ENCODE measurements at regions not wholly inside any gene's neighbourhood (a gene's known extent, or its start where the extent isn't known, plus 50 kb on each side); places are given as distances from the start of the nearest gene placed in this dataset.
"Not testable (repeated sequence)": the region's sequence is repeated elsewhere in the genome, so short reads cannot be mapped to it uniquely, and the experiment has no call there.

DNA sequence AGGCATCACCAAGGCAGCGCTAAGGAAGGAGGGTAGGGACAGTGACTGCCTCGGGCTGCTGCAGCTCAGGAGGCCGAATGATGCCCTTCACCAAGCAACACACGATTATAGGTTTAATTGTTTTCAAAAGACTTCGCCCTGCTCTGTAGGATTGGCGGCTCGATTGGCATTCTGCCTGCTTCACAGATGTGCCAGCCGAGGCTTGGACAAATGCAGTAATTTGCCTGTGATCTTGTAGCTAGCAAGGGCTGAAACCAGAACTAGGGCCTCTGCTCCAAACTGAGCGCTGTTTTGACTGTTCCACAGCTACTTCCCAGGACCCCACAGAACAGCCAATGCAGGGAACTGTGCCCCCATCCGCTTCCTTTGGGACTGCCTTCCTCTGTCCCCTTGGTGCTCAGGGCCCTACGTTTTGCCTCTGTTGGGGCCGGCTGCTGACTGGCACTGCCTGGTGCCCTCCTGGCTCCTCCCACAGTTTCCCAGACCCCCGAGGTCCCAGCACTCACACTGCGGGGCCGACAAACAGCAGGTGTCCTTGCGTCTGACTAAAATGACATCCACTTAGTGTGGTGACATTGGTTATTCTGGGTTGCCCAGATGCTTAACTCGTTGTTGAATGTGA lies 62.6 kb upstream of the EN2 start:
- no peak for DNase-seq

DNA sequence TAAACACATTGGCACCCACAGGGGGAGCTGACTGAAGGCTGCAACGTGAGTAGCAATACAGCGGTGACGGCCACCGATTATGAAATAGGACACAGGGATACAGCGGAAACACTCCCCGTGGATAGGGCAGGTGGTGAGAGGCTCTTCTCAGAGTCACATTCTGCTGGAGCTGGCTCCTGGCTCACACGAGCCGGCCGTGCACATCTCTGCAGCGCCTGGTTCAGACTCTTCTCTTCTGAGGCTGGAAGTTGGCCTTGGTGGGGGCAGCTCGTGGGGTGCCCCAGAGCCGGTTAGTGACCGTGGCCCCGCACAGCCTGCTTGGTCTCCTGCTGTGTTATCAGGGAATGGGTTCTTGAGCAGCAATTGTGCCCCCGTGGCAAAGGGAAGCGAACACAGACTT lies 61.3 kb upstream of the EN2 start:
- DNase-seq, result no peak

DNA sequence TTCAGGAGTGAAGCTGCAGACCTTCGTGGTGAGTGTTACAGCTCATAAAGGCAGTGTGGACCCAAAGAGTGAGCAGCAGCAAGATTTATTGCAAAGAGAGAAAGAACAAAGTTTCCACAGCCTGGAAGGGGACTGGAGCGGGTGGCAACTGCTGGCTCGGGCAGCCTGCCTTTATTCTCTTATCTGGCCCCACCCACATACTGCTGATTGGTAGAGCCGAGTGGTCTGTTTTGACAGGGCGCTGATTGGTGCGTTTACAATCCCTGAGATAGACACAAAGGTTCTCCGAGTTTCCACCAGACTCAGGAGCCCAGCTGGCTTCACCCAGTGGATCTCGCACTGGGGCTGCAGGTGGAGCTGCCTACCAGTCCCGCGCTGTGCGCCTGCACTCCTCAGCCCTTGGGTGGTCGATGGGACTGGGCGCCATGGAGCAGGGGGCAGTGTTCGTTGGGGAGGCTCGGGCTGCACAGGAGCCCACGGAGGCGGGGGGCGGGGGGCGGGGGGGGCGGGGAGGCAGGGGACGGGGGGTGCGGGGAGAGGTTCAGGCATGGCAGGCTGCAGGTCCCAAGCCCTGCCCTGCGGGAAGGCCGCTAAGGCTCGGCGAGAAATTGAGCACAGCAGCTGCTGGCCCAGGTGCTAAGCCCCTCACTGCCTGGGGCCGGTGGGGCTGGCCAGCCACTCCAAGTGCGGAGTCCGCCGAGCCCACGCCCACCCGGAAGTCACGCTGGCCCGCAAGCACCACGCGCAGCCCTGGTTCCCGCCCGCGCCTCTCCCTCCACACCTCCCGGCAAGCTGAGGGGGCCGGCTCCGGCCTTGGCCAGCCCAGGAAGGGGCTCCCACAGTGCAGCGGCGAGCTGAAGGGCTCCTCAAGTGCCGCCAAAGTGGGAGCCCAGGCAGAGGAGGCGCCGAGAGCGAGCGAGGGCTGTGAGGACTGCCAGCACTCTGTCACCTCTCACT lies 59.9 kb upstream of the EN2 start:
- not testable (repeated sequence) for DNase-seq

DNA sequence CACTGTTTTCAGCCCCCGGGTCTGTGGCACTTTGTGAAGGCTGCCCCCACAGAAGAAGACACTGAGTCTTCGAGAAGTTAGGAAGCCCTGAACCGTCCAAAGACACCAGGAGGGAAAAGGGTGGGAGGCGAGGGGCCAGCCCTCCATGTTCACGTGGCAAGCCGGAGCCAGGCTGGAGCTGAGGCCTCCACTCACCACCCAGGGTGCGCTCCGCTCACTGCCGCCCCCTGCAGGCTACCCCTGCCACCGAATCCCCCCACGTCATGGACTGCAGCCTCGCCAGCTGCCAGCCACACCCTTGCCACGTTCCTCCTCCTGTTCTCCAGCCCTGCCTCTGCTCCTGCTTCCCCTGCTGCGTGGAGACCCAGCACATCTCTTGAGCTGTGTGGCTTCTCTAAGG lies 59.0 kb upstream of the EN2 start:
- no peak for DNase-seq

DNA sequence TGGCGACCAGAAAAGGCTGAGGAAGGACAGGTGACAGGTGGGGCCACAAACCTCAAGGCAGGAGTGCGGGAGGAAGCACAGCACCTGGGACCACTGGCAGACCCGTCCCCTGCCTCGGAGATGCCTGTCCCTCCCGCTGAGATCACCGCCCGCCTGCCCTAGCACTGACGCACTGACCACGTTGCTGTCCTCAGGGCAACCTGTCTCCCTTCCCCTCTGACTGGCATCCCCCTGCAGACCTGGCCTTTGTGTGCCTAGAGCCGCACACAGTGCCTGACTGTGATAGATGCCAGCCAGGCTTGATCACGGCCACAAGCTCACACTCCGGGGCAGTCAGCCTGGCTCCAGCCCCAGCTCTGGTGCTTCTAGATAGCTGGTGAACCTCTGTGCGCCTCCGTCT lies 58.4 kb upstream of the EN2 start:
- no peak for DNase-seq

DNA sequence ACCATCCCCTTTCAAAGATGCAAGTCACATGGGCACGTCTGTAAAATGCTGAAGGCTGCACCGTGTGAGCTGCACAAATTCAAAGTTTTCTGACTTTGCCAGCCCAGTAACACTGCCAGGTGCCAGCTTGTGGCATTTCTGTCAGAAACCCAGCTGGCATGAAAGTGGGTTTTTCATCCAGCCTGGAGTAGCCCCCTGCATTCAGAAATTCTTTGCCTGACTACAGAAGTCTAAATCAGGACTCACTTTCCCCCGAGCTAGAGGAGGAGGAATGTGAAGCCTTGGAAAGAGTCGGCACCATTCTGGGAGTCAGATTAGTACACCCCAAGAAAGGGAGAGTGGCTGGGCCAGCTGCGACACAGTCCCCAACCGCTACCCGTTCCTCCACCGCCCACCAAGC lies 56.7 kb upstream of the EN2 start:
- no peak for DNase-seq

DNA sequence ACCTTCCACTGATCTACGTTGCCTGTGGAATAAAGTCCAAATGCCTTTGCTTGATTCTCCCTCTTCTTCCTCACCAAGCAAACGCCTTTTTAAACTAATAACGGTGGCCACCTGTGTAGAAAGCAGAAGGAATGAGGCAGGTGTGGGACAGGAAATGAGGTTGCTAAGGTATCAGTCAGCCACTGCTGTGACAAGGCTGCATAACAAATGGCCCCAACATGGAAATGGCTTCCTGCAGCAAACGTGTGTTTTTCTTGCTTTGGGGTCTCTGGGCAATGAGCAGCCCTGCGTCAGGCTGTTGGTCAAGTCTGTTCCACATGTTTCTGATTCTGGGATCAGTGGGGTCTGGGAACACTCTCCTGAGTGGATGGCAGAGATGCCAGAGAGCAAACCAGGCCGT lies 56.0 kb upstream of the EN2 start:
- no peak for DNase-seq

DNA sequence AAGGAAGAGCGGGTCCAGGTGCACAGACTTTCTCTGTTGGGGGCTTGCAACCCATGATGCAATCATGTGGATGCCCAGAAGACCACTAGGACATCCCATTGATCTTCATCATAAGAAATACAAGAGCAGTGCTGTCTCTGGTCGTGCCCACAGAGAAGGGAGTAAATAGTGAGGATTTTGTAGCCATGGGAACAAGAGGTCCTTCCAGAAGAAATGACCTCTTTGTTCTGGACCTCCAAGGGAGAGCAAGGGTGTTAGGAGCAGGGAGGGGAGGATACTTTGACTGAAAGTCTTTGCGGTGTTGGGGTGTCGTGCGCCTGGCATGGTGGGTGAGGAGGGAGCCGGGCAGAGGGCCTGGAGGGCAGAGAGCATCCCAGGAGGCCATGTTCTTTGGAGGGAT lies 55.0 kb upstream of the EN2 start:
- DNase-seq, result no peak

DNA sequence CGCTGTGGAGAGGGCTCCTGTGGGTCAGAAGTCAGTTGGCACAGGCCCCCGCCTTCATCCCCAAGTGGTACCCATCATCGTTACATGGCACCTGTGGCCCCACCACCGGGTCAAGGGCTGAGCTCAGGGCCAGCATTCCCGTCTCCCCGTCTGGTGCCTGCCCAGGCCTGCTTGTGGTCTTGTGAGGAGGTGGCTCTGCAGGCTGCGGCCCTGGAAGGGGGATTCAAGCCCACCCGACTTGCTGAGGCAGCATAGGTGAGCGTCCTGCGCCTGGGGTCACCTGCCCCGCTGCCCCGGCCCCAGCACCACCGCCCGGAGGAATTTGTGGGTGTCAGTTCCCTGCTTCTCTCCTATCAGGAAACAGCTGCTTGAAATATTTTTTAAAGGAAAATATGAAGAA lies 53.0 kb upstream of the EN2 start:
- DNase-seq, result no peak

DNA sequence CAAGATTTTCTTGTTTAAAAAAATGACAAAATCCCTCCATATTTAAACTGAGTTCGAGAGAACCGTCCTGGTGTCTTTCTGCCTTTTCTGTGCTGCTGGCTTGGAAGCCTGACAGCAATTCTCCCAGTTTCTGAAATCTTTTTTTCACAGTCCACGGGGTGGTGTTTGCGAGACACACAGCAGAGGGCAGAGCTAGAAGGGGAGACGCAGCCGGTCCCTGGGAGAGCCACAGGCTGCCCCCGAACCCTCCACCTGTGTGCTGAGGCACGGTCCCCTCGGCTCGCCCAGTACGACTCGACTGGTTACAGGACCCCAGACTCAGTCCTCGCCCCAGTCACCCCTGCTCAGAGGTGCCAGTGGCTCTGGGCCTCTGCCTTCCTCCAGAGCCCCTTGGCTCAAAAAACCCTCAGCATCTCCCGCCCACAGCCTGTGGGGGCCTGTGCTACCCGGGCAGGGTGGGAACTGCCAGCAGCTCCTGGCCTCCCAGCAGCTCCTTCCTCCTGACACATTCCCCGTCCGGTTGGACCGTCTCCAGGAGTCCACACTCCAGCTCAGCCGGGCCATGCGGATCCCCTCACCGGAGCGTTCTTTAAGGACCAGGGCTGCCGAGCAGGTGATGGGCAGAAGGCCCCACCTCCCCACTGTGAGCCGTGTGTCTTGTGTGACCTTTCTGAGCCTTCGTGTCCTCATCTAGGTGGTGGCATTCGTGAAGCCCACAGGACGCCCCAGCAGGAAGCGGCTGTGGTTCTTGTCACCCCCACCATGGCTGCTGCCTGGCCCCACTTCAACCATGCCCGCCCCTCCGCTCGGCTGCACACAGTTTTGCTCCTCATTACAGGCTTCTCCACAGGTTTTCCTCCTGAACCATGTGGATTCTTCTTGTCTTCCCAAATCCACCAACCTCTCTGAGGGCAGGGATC lies 52.3 kb upstream of the EN2 start:
- no peak for DNase-seq

DNA sequence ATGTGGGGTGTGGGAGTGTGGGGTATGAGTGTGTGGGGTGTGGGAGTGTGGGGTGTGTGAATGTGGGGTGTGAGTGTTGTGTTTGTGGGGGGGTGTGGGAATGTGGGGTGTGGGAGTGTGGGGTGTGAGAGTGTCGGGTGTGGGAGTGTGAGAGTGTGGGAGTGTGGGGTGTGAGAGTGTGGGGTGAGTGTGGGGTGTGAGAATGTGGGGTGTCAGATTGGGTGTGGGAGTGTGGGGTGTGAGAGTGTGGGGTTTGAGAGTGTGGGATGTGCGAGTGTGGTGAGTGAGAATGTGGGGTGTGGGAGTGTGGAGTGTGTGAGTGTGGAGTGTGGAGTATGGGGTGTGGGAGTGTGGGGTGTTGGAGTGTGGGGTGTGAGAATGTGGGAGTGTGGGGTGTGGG lies 50.1 kb upstream of the EN2 start:
- no peak for DNase-seq

All from renal pelvis (tissue), 1 donor.